Erythroblast (primary cell): ENCODE measurements at regions not wholly inside any gene's neighbourhood (a gene's known extent, or its start where the extent isn't known, plus 50 kb on each side); places are given as distances from the start of the nearest gene placed in this dataset.
A peak's percentile ranks its signal among the peaks of the same experiment; 100 is the strongest.
"Not testable (repeated sequence)": the region's sequence is repeated elsewhere in the genome, so short reads cannot be mapped to it uniquely, and the experiment has no call there.

ENCODE experiments used
- DNase-seq, 2 experiments: peaks; one replicate each; lab custom pipeline; 2025; lab: John Stamatoyannopoulos, UW
- GATA1 ChIP-seq: IDR thresholded peaks from 2 replicates; pipeline ENCODE4 v1.6.1; 2011; ENCODE audit warnings: low read depth, mild to moderate bottlenecking, control low read depth, low read length, moderate library complexity
- POLR2A ChIP-seq: IDR thresholded peaks from 2 replicates; pipeline ENCODE4 v1.6.1; 2011; ENCODE audit warnings: mild to moderate bottlenecking, low read length

- DNase-seq: no peak
- TF ChIP-seq GATA1 (no peak), POLR2A (no peak)
Observed at GRCh38 chr11:127825183-127825582, 762.2 kb downstream of the ETS1 start.

GRCh38 chr11:127818625-127819024, 768.7 kb downstream of the ETS1 start:
- TF ChIP-seq POLR2A (no peak), GATA1 (no peak)
- no peak for DNase-seq

- DNase-seq: no peak
- no peak for TF ChIP-seq GATA1
- TF ChIP-seq POLR2A: no peak
Observed at GRCh38 chr11:127816962-127817361, 770.4 kb downstream of the ETS1 start.

- DNase-seq: no peak
- no peak for TF ChIP-seq POLR2A
- TF ChIP-seq GATA1: no peak
Observed at GRCh38 chr11:127815331-127815730, 772.0 kb downstream of the ETS1 start.

GRCh38 chr11:127806501-127806900, 780.9 kb downstream of the ETS1 start:
- TF ChIP-seq POLR2A (no peak), GATA1 (no peak)
- DNase-seq: no peak

DNA sequence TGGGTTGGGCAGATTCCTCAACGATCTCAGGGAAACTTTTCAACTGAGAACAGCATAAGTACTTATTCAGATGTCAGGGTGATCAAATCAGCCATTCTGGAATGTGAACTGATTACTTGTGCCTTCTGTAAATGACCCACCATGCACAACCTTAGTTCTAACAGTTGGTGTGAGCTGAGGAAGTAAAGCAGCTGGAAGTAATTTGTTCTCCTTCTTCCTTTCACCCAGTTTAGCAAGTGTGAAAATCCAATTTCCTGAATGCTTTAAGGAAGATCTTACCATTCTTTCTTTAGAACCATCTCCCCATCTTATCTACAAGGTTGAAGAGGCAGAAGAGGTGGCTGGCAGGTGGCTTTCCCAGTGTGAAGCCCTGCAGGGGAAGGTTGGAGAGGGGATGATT, 781.6 kb downstream of the ETS1 start:
- DNase-seq: no peak
- no peak for TF ChIP-seq GATA1
- no peak for TF ChIP-seq POLR2A

- TF ChIP-seq GATA1 (no peak), POLR2A (no peak)
- no peak for DNase-seq
Observed at GRCh38 chr11:127804747-127805400, 782.5 kb downstream of the ETS1 start.

DNA sequence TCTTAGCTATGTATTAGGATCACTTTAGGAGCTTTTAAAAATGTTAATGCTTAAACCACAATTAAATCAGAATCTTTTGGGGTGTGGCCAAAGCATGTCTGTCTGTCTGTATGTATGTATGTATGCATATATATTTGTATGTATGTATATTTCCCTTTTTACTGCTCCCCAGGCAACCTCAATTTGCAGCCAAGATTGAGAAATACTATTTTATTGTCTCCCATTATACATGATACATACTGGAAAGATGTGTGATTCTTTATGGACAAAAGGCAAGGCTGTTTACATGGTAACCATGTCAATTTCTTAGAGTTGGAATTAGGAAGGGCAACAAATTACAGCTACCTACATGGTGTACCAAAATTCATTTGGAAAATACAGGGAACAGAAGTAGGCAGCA, 783.6 kb downstream of the ETS1 start:
- no peak for TF ChIP-seq GATA1
- TF ChIP-seq POLR2A: no peak
- no peak for DNase-seq

GRCh38 chr11:127800989-127801688, 786.2 kb downstream of the ETS1 start:
- DNase-seq: no peak
- no peak for TF ChIP-seq POLR2A

DNA sequence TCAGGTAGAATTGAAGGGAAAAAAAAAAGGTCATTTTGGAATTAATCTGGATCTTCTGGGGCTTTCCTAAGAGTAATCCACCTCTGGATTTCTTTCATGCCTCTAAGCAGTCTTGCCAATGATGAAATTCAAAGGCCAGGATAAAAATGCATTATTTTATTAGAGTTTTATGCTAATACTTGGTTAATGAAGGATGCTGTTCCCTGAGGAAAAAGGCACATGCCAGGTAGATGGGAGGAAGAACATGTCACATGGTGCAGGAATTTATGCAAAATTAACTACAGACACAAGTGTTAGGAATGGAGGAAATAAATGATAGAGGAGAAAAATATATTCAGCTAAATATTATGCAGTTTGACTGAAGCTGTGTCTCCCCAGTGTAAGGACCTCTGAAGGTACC, 792.0 kb downstream of the ETS1 start:
- TF ChIP-seq POLR2A (no peak), GATA1 (no peak)
- DNase-seq: no peak

GRCh38 chr11:127791844-127792243, 791.3 kb upstream of the KIRREL3 start:
- TF ChIP-seq POLR2A (no peak), GATA1 (no peak)
- DNase-seq: no peak

- DNase-seq: no peak
- no peak for TF ChIP-seq POLR2A
- TF ChIP-seq GATA1: no peak
Observed at GRCh38 chr11:127790592-127790991, 790.0 kb upstream of the KIRREL3 start.

DNA sequence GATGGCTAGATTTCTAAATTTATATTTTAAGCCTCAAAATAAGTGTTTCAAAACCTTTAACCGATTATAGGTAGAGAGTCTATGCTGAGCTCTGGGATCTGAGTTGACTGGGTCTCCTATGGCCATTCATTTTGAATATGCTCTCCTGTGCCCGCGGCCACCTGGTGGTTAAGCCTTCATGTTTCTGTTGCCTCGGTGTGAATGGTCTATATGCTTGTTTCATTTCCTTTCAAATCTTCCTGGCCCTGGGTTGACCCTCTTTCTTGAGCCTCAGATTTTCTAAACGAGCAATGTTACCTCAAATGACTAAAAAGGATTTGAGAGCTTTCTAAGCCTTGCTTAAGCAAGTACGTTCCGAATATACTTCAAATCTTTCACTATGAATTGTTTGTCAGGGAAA, 789.4 kb upstream of the KIRREL3 start:
- TF ChIP-seq POLR2A (no peak), GATA1 (no peak)

GRCh38 chr11:127772938-127773337, 772.4 kb upstream of the KIRREL3 start:
- DNase-seq: not testable (repeated sequence)

More for the DNA sequence above, 789.4 kb upstream of the KIRREL3 start:
- DNase-seq: peak in 1 of 2 experiments; percentile 19

GRCh38 chr11:127768931-127769330, 768.4 kb upstream of the KIRREL3 start:
- not testable (repeated sequence) for DNase-seq
